ENCODE measurements at regions not wholly inside any gene's neighbourhood (a gene's known extent, or its start where the extent isn't known, plus 50 kb on each side); places are given as distances from the start of the nearest gene placed in this dataset.

DNA sequence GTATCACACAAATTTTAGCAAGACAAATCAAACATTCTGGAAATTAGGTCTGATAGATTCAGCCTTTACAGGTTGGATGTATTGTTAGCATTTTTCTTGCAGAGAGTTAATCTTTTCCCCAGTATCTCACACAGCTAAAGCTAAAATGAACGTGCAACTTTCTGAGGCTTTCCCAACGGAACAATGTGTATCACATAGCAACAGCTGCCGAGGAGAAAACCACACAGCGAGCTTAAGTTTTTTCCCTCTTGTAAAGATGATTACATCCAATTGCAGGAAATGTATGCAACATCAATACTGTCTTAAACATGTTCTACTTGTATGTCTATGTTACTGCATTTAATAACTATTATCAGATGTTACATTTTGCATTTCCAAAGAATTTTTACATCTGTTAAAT is 182.2 kb downstream of the CCDC59 start:
- TF ChIP-seq, protein P1, sequence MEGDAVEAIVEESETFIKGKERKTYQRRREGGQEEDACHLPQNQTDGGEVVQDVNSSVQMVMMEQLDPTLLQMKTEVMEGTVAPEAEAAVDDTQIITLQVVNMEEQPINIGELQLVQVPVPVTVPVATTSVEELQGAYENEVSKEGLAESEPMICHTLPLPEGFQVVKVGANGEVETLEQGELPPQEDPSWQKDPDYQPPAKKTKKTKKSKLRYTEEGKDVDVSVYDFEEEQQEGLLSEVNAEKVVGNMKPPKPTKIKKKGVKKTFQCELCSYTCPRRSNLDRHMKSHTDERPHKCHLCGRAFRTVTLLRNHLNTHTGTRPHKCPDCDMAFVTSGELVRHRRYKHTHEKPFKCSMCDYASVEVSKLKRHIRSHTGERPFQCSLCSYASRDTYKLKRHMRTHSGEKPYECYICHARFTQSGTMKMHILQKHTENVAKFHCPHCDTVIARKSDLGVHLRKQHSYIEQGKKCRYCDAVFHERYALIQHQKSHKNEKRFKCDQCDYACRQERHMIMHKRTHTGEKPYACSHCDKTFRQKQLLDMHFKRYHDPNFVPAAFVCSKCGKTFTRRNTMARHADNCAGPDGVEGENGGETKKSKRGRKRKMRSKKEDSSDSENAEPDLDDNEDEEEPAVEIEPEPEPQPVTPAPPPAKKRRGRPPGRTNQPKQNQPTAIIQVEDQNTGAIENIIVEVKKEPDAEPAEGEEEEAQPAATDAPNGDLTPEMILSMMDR (IDR thresholded peaks at IDR 0.05): no peak
- TF ChIP-seq POLR2A (IDR thresholded peaks at IDR 0.05): no peak
- TF ChIP-seq EP300 (IDR thresholded peaks at IDR 0.05): no peak
